ENCODE measurements at regions not wholly inside any gene's neighbourhood (a gene's known extent, or its start where the extent isn't known, plus 50 kb on each side); places are given as distances from the start of the nearest gene placed in this dataset.

DNA sequence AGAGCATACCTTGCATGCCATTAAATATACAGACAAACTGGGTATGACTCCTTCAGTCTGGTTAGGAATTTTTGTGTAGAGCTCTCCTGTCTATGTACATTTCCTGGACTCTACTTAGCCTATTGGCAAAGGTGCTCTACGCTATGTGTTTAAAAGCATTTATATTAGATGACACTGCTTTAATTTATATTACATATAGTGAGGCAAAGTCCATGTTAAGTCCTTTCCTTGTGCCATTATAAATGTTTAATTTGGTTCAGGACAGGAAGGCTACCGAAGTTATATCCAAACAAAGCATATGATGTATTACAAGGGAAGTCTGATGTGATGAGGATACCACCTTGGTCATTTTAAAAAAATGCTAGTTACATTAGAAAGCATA, 117.4 kb upstream of the RAB27B start:
- Histone ChIP-seq H3K4me1 (no peaks in the 10 kb centered on the region), H3K27ac (no peak overlapping the region), H3K36me3 (no peaks in the 10 kb centered on the region), H3K9me3 (no peaks in the 10 kb centered on the region), H3K4me3 (no peak overlapping the region), H3K27me3 (no peaks in the 10 kb centered on the region)
- DNase-seq, result no peak
- intact Hi-C loops (cut with DNase I; ENCODE audit: low total_unique reads), result no loop called here
- no peak for TF ChIP-seq CTCF (IDR thresholded peaks at IDR 0.05)

GRCh38 chr18:54712306-54712705, 116.0 kb upstream of the RAB27B start:
- no peaks in the 10 kb centered on the region for H3K4me1 ChIP-seq
- H3K4me3 ChIP-seq, result no peak overlapping the region
- H3K27me3 ChIP-seq, result no peaks in the 10 kb centered on the region
- H3K27ac ChIP-seq, result no peak overlapping the region
- intact Hi-C loops (cut with DNase I; ENCODE audit: low total_unique reads), result no loop called here
- H3K9me3 ChIP-seq, result no peaks in the 10 kb centered on the region
- no peak for DNase-seq
- no peaks in the 10 kb centered on the region for H3K36me3 ChIP-seq
- no peak for TF ChIP-seq CTCF (IDR thresholded peaks at IDR 0.05)

DNA sequence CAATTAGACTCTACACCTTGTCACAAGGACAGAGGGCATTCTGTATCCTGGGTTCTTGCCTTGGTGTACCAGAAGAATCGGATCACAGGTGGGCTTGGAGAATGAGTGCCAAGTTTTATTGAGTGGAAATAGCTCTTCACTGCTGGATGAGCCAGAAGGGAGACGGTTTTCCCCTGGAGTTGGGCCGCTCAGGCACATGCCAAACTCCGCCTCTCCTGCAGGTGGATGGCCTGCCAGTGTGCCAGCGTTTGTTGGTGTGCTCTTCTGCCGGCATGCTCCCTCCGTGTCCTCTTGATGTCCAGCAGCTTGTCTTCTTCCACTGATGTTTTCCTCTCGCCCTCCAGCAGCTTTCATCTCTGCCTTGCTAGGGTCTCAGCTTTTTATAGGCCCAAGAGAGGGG, 115.5 kb upstream of the RAB27B start:
- Histone ChIP-seq H3K27ac (no peak overlapping the region), H3K36me3 (no peaks in the 10 kb centered on the region), H3K27me3 (no peaks in the 10 kb centered on the region), H3K4me1 (no peaks in the 10 kb centered on the region), H3K9me3 (no peaks in the 10 kb centered on the region), H3K4me3 (no peak overlapping the region)
- no peak for DNase-seq
- intact Hi-C loops (cut with DNase I; ENCODE audit: low total_unique reads), result no loop called here
- TF ChIP-seq CTCF (IDR thresholded peaks at IDR 0.05), result no peak

GRCh38 chr18:54713386-54713785, 114.9 kb upstream of the RAB27B start:
- H3K4me3 ChIP-seq, result no peak overlapping the region
- no peak overlapping the region for H3K27ac ChIP-seq
- intact Hi-C loops (cut with DNase I; ENCODE audit: low total_unique reads), result no loop called here
- TF ChIP-seq CTCF (IDR thresholded peaks at IDR 0.05), result no peak
- H3K4me1 ChIP-seq, result no peaks in the 10 kb centered on the region
- no peaks in the 10 kb centered on the region for H3K9me3 ChIP-seq
- H3K36me3 ChIP-seq, result no peaks in the 10 kb centered on the region
- H3K27me3 ChIP-seq, result no peaks in the 10 kb centered on the region
- DNase-seq, result no peak

DNA sequence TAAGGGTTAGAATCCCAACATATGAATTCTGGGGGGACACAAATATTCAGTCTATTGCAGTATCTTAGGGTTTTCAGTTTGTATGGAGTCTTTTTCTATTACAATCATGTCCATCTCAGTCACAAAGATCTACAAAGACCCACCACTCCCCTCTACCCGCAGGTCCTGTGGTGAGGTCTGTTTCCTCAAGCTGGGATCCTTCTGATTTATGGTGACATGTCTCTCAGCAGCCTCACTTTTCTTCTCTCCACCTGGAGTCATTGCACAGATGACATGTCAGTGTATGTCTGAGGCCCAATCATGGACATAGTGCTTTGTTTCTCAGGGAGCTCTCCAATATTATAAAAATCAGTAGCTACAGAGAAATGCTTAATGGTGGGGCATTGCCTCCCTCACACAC, 113.4 kb upstream of the RAB27B start:
- Histone ChIP-seq H3K27ac (no peak overlapping the region), H3K9me3 (no peaks in the 10 kb centered on the region), H3K36me3 (no peaks in the 10 kb centered on the region), H3K4me3 (no peak overlapping the region), H3K4me1 (no peaks in the 10 kb centered on the region), H3K27me3 (no peaks in the 10 kb centered on the region)
- intact Hi-C loops (cut with DNase I; ENCODE audit: low total_unique reads), result no loop called here
- no peak for DNase-seq
- no peak for TF ChIP-seq CTCF (IDR thresholded peaks at IDR 0.05)

DNA sequence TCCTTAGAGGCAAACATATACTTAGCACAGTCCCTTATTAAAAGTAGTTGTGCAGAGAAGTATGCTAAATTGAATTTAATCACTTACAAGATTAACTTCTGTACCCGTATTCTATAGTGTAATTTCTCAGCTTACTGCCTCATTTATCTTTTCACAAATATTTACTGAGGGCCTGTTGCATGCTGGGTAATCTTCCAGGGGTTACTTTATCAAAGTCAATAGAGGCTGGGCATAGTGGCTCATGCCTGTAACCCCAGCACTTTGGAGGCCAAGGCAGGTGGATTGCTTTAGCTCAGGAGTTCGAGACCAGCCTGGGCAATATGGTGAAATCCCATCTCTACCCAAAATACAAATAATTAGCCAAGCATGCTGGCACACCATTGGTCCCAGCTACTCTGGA, 111.7 kb upstream of the RAB27B start:
- intact Hi-C loops (cut with DNase I; ENCODE audit: low total_unique reads), result no loop called here
- no peaks in the 10 kb centered on the region for H3K4me1 ChIP-seq
- no peaks in the 10 kb centered on the region for H3K9me3 ChIP-seq
- no peaks in the 10 kb centered on the region for H3K36me3 ChIP-seq
- H3K27ac ChIP-seq, result no peak overlapping the region
- H3K4me3 ChIP-seq, result no peak overlapping the region
- H3K27me3 ChIP-seq, result no peaks in the 10 kb centered on the region
- no peak for TF ChIP-seq CTCF (IDR thresholded peaks at IDR 0.05)
- DNase-seq, result no peak

All from tibial artery (tissue), 4 donors.